Activated CD4-positive, CD25-positive, alpha-beta regulatory T cell treated with anti-CD3 and anti-CD28 coated beads, Interleukin-2, amount 50 U/mL, for 72 hours (primary cell): ENCODE measurements at regions not wholly inside any gene's neighbourhood (a gene's known extent, or its start where the extent isn't known, plus 50 kb on each side); places are given as distances from the start of the nearest gene placed in this dataset.
"Not testable (repeated sequence)": the region's sequence is repeated elsewhere in the genome, so short reads cannot be mapped to it uniquely, and the experiment has no call there.

Experiments
- DNase-seq: peaks from one replicate; pipeline ENCODE4 v3.0.0; 2021

- DNase-seq = no peak
Measured at GRCh38 chr9:119881898-119882297, 512.7 kb upstream of the BRINP1 start.

- no peak for DNase-seq
Measured at GRCh38 chr9:119880361-119880760, 511.1 kb upstream of the BRINP1 start.

GRCh38 chr9:119877306-119877705 is 508.1 kb upstream of the BRINP1 start:
- no peak for DNase-seq

GRCh38 chr9:119873877-119874276 is 504.6 kb upstream of the BRINP1 start:
- DNase-seq = no peak

GRCh38 chr9:119870251-119870650 is 501.0 kb upstream of the BRINP1 start:
- not testable (repeated sequence) for DNase-seq

- DNase-seq = no peak
Measured at GRCh38 chr9:119868694-119869093, 499.5 kb upstream of the BRINP1 start.

- DNase-seq = no peak
Measured at GRCh38 chr9:119861842-119862241, 492.6 kb upstream of the BRINP1 start.

GRCh38 chr9:119859128-119859527 is 489.9 kb upstream of the BRINP1 start:
- DNase-seq = no peak

GRCh38 chr9:119853126-119853525 is 483.9 kb upstream of the BRINP1 start:
- DNase-seq = no peak

- DNase-seq = no peak
Measured at GRCh38 chr9:119852390-119852789, 483.2 kb upstream of the BRINP1 start.

GRCh38 chr9:119844431-119844830 is 475.2 kb upstream of the BRINP1 start:
- no peak for DNase-seq

GRCh38 chr9:119841016-119841415 is 471.8 kb upstream of the BRINP1 start:
- no peak for DNase-seq

GRCh38 chr9:119839888-119840287 is 470.7 kb upstream of the BRINP1 start:
- DNase-seq = no peak

- no peak for DNase-seq
Measured at GRCh38 chr9:119838210-119838609, 469.0 kb upstream of the BRINP1 start.

GRCh38 chr9:119836036-119836435 is 466.8 kb upstream of the BRINP1 start:
- no peak for DNase-seq

- no peak for DNase-seq
Measured at GRCh38 chr9:119834064-119834620, 464.9 kb upstream of the BRINP1 start.

GRCh38 chr9:119831309-119831708 is 462.1 kb upstream of the BRINP1 start:
- no peak for DNase-seq

- DNase-seq = no peak
Measured at GRCh38 chr9:119829748-119830147, 460.5 kb upstream of the BRINP1 start.

GRCh38 chr9:119829186-119829585 is 460.0 kb upstream of the BRINP1 start:
- no peak for DNase-seq

- DNase-seq = no peak
Measured at GRCh38 chr9:119827526-119827925, 458.3 kb upstream of the BRINP1 start.

GRCh38 chr9:119827126-119827525 is 457.9 kb upstream of the BRINP1 start:
- DNase-seq = no peak

- DNase-seq = no peak
Measured at GRCh38 chr9:119818726-119819435, 449.6 kb upstream of the BRINP1 start.

- no peak for DNase-seq
Measured at GRCh38 chr9:119810645-119811429, 441.6 kb upstream of the BRINP1 start.

- DNase-seq = no peak
Measured at GRCh38 chr9:119803679-119804078, 434.4 kb upstream of the BRINP1 start.
